MM.1S (cell line): ENCODE measurements at regions not wholly inside any gene's neighbourhood (a gene's known extent, or its start where the extent isn't known, plus 50 kb on each side); places are given as distances from the start of the nearest gene placed in this dataset.

Source experiments
- CTCF ChIP-seq: fragments of 300-600 bp; sonication (generic); IDR thresholded peaks from 2 replicates; pipeline ENCODE4 v1.5.1; 2016; ENCODE audit warnings: antibody characterized with exemption, low read length, mixed read lengths
- EZH2phosphoT487 ChIP-seq: fragments of 300-600 bp; sonication (generic); IDR thresholded peaks from 2 replicates; pipeline ENCODE4 v1.6.1; 2018; ENCODE audit warnings: antibody characterized with exemption, low read length

- TF ChIP-seq CTCF, result no peak
- no peak for TF ChIP-seq EZH2phosphoT487
Measured at GRCh38 chr15:87706001-87706400, 550.5 kb downstream of the NTRK3 start.
